HG02981 (cell line): ENCODE measurements at regions not wholly inside any gene's neighbourhood (a gene's known extent, or its start where the extent isn't known, plus 50 kb on each side); places are given as distances from the start of the nearest gene placed in this dataset.

Source experiments
- ATAC-seq: cut with Tn5 transposase; IDR thresholded peaks from one replicate; pipeline ENCODE4 v1.9.1; 2021; ENCODE audit warnings: mild to moderate bottlenecking, moderate library complexity; ENCODE audit not compliant: unreplicated experiment

GRCh38 chr12:42648061-42648460, 58.5 kb upstream of the PRICKLE1 start:
- ATAC-seq = no peak

DNA sequence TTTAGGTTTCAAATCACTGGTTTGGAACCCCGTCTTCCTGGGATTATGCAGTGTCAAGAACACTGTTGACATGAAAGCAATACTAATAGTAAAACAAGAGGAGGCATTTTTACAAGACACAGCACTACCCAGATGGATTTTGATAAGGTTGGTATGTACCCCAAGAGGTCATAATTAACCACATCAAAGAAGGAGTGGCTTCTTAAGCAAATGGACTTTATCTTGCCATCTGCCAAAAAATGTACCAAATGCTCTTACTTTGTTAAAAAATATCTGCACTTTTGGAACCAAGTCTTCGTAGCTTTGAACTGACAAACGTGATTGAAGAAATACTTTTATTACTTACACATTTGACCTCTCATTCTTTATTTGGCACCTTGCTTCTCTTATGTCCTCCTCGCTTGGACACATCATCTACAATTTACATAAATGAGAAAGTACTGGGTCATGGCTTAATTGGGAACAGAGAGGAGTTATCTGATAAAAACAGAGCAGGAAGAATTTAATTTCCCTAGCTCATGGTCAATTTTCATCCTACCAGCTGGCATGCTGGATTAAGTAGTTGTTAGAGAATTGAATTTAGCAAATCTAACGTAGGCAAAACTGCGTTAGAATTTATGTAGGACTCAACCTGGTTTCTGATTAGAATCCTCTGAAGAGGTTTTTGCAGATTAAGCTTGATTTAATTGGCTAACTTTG, 54.5 kb upstream of the PRICKLE1 start:
- no peak for ATAC-seq

DNA sequence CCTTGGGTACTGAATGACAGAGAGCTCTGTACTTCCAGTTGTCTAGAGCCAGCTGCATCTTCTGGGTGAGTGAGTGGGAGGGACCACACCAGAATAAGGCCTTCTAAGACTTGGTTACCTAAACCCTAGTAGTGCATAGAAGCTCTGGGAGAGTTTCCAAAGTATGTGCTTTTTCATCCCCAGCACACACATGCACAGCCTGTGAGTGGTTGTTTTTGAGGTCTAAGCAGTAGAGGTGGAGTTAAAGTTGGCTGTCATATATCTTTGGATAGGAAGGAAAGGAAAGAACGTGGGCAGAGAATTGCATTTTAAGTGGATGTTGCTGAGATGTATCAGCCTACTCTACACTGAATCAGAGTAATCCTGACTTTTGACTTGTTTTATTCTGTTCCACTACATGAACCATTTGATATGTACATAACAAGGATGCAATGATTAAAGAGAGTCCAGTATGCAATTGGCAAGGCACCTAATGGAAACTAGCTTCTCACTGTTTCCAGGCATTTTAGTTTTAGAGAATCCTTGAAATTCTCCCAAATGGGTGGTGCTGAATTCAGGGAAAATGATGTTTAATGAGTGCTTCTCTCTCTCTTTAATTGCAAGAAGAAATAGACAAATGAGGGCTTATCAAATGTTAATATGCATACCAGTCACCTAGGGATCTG, 51.8 kb upstream of the PRICKLE1 start:
- ATAC-seq = no peak

DNA sequence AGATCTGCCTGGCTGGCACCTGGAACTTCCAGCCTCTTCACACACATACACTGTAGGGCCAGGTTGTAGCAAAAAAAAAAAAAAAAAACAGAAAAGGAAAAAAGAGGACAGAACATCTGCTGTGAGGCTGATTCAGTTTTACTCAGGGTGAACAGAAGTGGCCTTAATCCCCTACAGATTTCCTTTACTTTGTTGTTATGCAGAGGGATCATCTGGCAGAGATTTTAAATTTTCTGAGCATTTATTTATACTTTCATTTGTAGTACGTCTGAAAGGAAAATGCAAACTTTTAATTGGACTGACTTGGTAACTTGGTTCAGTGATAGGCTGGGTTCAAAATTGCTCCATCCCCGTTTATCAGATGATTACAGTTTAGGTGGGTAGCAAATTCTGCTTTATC, 50.8 kb upstream of the PRICKLE1 start:
- no peak for ATAC-seq

DNA sequence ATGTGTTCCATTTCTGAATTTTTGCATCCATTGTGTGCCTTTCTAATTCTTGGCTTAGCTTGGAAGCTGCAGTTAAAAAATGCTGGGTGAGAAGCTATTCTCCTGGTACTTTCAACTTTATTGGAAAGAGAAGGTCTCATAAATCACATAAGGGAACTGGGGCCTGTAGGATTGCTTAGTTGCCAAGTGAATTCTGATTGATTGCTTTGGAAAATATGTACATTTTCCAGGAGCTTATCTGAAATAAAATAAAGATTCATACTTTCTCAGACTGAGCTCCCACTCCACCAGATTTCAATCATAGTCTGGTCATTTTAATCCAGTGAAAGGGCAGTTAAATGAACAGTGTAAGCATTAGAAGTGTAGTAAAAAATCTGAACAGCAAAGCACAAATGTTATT, 50.0 kb upstream of the PRICKLE1 start:
- ATAC-seq = no peak
